DND-41 (cell line): ENCODE measurements at regions not wholly inside any gene's neighbourhood (a gene's known extent, or its start where the extent isn't known, plus 50 kb on each side); places are given as distances from the start of the nearest gene placed in this dataset.
"Not testable (repeated sequence)": the region's sequence is repeated elsewhere in the genome, so short reads cannot be mapped to it uniquely, and the experiment has no call there.

Source experiments
- ATAC-seq: fragments of 200-7000 bp; cut with Tn5 transposase; 3 replicates; pipeline ENCODE4 v1.9.1; 2021; ENCODE audit warnings: low read depth; ENCODE audit not compliant: insufficient read depth
- DNase-seq: peaks from one replicate; pipeline ENCODE4 v3.0.0-alpha.2; 2020
- H2AFZ ChIP-seq: 2 replicates; pipeline ENCODE4 v1.6.0; 2012; ENCODE audit warnings: low read depth, low read length
- H3K27ac ChIP-seq: 2 replicates; pipeline ENCODE4 v1.5.1; 2012; ENCODE audit warnings: low read length, inconsistent platforms
- H3K27me3 ChIP-seq: fragments of 200-600 bp; sonication (generic); 2 replicates; pipeline ENCODE4 v1.6.0; 2012; ENCODE audit warnings: low read length, mild to moderate bottlenecking, inconsistent platforms; ENCODE audit not compliant: insufficient read depth, poor library complexity
- H3K36me3 ChIP-seq: 2 replicates; pipeline ENCODE4 v1.5.1; 2012; ENCODE audit warnings: low read length, inconsistent platforms; ENCODE audit not compliant: insufficient read depth
- H3K4me1 ChIP-seq: 2 replicates; pipeline ENCODE4 v1.5.1; 2012; ENCODE audit warnings: mild to moderate bottlenecking, low read length; ENCODE audit not compliant: insufficient read depth
- H3K4me2 ChIP-seq: 2 replicates; pipeline ENCODE4 v1.6.0; 2012; ENCODE audit warnings: mild to moderate bottlenecking, moderate library complexity, low read length, inconsistent platforms; ENCODE audit not compliant: insufficient read depth
- H3K4me3 ChIP-seq, 2 experiments: fragments of 200-600 bp in 1 of 2; shearing (Covaris generic) in 1 of 2; 2 replicates each; pipeline ENCODE4 v1.5.1; 2012 to 2016; ENCODE audit warnings: inconsistent platforms in 2 of 2, low read length in 2 of 2, mild to moderate bottlenecking in 2 of 2, low read depth in 1 of 2, moderate library complexity in 1 of 2
- H3K79me2 ChIP-seq: 2 replicates; pipeline ENCODE4 v1.6.0; 2012; ENCODE audit warnings: low read length, inconsistent platforms; ENCODE audit not compliant: insufficient read depth
- H3K9ac ChIP-seq: 2 replicates; pipeline ENCODE4 v1.6.0; 2012; ENCODE audit warnings: low read depth, mild to moderate bottlenecking, inconsistent platforms, low read length, moderate library complexity
- H3K9me3 ChIP-seq: 2 replicates; pipeline ENCODE4 v1.5.1; 2012; ENCODE audit warnings: low read length, moderate library complexity, mild to moderate bottlenecking, inconsistent platforms; ENCODE audit not compliant: insufficient read depth, severe bottlenecking
- H4K20me1 ChIP-seq: 2 replicates; pipeline ENCODE4 v1.6.0; 2012; ENCODE audit warnings: low read length; ENCODE audit not compliant: insufficient read depth
- CTCF ChIP-seq: IDR thresholded peaks from 2 replicates; pipeline ENCODE4 v1.5.1; 2012; ENCODE audit warnings: borderline replicate concordance, low read length, moderate library complexity, mild to moderate bottlenecking; ENCODE audit not compliant: poor library complexity, severe bottlenecking; ENCODE audit errors: extremely low read depth
- EZH2 ChIP-seq: IDR thresholded peaks from 3 replicates; pipeline ENCODE4 v1.6.1; 2012; ENCODE audit warnings: borderline replicate concordance, low read depth, mild to moderate bottlenecking, moderate library complexity, low read length, inconsistent platforms; ENCODE audit not compliant: severe bottlenecking

GRCh38 chr14:37841039-37841438 is 245.6 kb downstream of the TTC6 start:
- not testable (repeated sequence) for H3K36me3 ChIP-seq, H3K9ac ChIP-seq, H2AFZ ChIP-seq, H3K27ac ChIP-seq, ATAC-seq, H3K27me3 ChIP-seq, H3K79me2 ChIP-seq, H3K4me1 ChIP-seq, H4K20me1 ChIP-seq, H3K4me2 ChIP-seq, DNase-seq, H3K9me3 ChIP-seq, H3K4me3 ChIP-seq

- H3K79me2 ChIP-seq: no peaks in the 10 kb centered on the region
- no peaks in the 10 kb centered on the region for H3K27me3 ChIP-seq
- no peak overlapping the region for H3K4me2 ChIP-seq
- no peaks in the 10 kb centered on the region for H4K20me1 ChIP-seq
- ATAC-seq (no peak), DNase-seq (no peak)
- no peaks in the 10 kb centered on the region for H3K4me1 ChIP-seq
- H2AFZ ChIP-seq: no peak overlapping the region
- TF ChIP-seq CTCF (no peak), EZH2 (no peak)
- H3K9me3 ChIP-seq: no peaks in the 10 kb centered on the region
- no peak overlapping the region for H3K4me3 ChIP-seq
- no peak overlapping the region for H3K27ac ChIP-seq
- H3K9ac ChIP-seq: no peak overlapping the region
- no peaks in the 10 kb centered on the region for H3K36me3 ChIP-seq
Observed at GRCh38 chr14:37842106-37842505, 246.7 kb downstream of the TTC6 start.

- TF ChIP-seq EZH2 (no peak), CTCF (no peak)
- DNase-seq (peak; percentile 6), ATAC-seq (peak; percentile 62; the same call in 2 of the 3 replicates)
- H3K36me3 ChIP-seq: no peaks in the 10 kb centered on the region
- no peaks in the 10 kb centered on the region for H4K20me1 ChIP-seq
- H3K9me3 ChIP-seq: no peaks in the 10 kb centered on the region
- H3K4me1 ChIP-seq: no peaks in the 10 kb centered on the region
- H3K79me2 ChIP-seq: no peaks in the 10 kb centered on the region
- no peak overlapping the region for H3K27ac ChIP-seq
- no peak overlapping the region for H3K9ac ChIP-seq
- no peak overlapping the region for H2AFZ ChIP-seq
- no peak overlapping the region for H3K4me3 ChIP-seq
- no peak overlapping the region for H3K4me2 ChIP-seq
- H3K27me3 ChIP-seq: no peaks in the 10 kb centered on the region
Observed at GRCh38 chr14:37843954-37844607, 248.7 kb downstream of the TTC6 start.

- DNase-seq (no peak), ATAC-seq (no peak)
- no peaks in the 10 kb centered on the region for H3K4me1 ChIP-seq
- H3K79me2 ChIP-seq: no peaks in the 10 kb centered on the region
- no peaks in the 10 kb centered on the region for H3K36me3 ChIP-seq
- H2AFZ ChIP-seq: no peak overlapping the region
- H4K20me1 ChIP-seq: no peaks in the 10 kb centered on the region
- H3K27me3 ChIP-seq: no peaks in the 10 kb centered on the region
- no peak overlapping the region for H3K4me3 ChIP-seq
- TF ChIP-seq EZH2: no peak
- TF ChIP-seq CTCF: no peak
- no peak overlapping the region for H3K9ac ChIP-seq
- no peaks in the 10 kb centered on the region for H3K9me3 ChIP-seq
- no peak overlapping the region for H3K27ac ChIP-seq
- no peak overlapping the region for H3K4me2 ChIP-seq
Observed at GRCh38 chr14:37844614-37845013, 249.2 kb downstream of the TTC6 start.
